ENCODE measurements at regions not wholly inside any gene's neighbourhood (a gene's known extent, or its start where the extent isn't known, plus 50 kb on each side); places are given as distances from the start of the nearest gene placed in this dataset.

DNA sequence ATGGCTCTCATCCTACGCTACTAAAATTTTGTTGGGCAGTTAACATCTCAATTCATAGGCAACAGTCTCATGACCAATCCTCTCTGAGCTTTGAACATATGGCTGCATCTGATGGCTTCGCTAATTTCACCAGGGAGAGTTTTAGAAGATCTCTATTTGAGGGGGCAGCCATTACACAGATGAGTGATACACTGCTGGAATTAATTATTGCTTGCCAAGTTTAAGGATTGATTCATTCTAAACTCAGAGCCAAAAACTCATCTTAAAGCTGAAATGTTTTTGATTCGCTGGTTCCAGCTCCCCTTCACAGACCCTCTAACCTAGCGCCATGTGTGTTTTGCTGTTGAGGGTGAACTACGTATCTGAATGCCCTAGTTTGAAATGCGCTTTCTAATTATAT is 519.9 kb upstream of the WWC1 start:
- no peak for DNase-seq
- Histone ChIP-seq H2BK5ac (ENCODE audit: low read depth, low read length, poor library complexity, severe bottlenecking) (no peak overlapping the region), H3K27me3 (ENCODE audit: control insufficient read depth in 1 of 2, insufficient read depth in 1 of 2, low read length in 2 of 2) (no peaks in the 10 kb centered on the region), H3K14ac (ENCODE audit: low read length in 2 of 2) (no peak overlapping the region), H2BK15ac (ENCODE audit: low read depth, poor library complexity, severe bottlenecking) (no peak overlapping the region), H3K9me3 (ENCODE audit: control insufficient read depth, low read length) (no peaks in the 10 kb centered on the region), H2AK5ac (ENCODE audit: low read length, severe bottlenecking) (no peak overlapping the region), H3K4me3 (ENCODE audit: insufficient read depth in 1 of 2, low read depth in 1 of 2, low read length in 2 of 2) (no peak overlapping the region), H3K4me2 (ENCODE audit: low read length, poor library complexity, severe bottlenecking) (no peak overlapping the region), H2BK12ac (ENCODE audit: low read length in 2 of 2) (no peak overlapping the region), H3K4me1 (ENCODE audit: control insufficient read depth, insufficient read depth, low read depth, low read length) (peaks cover 2% of the 10 kb centered on the region), H2BK120ac (ENCODE audit: low read depth, low read length) (no peak overlapping the region), H3K79me1 (replicated peaks; ENCODE audit: low read length, poor library complexity, severe bottlenecking) (peaks cover 5% of the 10 kb centered on the region), H3K18ac (ENCODE audit: low read depth in 1 of 2, low read length in 2 of 2) (no peak overlapping the region), H4K8ac (ENCODE audit: low read length) (no peak overlapping the region), H2AFZ (ENCODE audit: low read depth, low read length) (no peak overlapping the region), H3K23ac (ENCODE audit: low read length in 2 of 2) (no peak overlapping the region), H3K4ac (ENCODE audit: low read depth in 1 of 2, low read length in 2 of 2) (no peak overlapping the region), H3K27ac (ENCODE audit: low read length, poor library complexity, severe bottlenecking) (no peak overlapping the region), H4K91ac (ENCODE audit: low read length) (no peak overlapping the region), H3K36me3 (ENCODE audit: control insufficient read depth in 1 of 2, insufficient read depth in 2 of 2, low read depth in 1 of 2, low read length in 2 of 2) (no peaks in the 10 kb centered on the region), H3K9ac (ENCODE audit: low read length) (no peak overlapping the region)
- WGBS: 100% methylated on average over 2 of the region's 6 CpGs

DNA sequence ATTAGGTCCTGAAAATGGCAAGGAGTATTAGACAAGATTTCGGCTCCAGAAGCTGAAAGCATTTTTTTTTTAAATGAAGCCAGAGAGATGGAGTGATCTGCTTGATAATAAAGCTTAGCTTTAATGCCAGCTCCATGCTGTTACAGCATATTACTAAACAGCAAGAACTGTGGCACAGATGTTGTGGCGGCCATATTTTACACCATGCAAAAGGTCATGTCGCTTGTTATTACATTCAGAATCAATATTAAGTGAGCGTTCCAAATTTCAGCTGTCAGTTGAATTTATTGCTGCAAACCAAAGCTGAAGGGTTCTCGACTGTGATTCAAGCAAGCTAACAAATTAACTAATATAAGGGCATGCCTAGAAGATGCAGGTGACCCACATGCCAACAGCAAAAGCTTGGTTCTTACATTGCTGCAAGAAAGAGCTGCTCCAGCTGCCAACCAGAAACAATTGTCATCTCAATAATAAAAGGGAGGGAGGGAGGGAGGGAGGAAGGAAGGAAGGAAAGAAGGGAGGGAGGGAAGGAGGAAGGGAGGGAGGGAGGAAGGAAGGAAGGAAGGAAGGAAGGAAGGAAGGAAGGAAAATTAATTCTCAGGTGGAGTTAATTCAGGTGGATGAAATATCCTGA is 517.7 kb upstream of the WWC1 start:
- WGBS: 97% methylated on average over 5 of the region's 5 CpGs

DNA sequence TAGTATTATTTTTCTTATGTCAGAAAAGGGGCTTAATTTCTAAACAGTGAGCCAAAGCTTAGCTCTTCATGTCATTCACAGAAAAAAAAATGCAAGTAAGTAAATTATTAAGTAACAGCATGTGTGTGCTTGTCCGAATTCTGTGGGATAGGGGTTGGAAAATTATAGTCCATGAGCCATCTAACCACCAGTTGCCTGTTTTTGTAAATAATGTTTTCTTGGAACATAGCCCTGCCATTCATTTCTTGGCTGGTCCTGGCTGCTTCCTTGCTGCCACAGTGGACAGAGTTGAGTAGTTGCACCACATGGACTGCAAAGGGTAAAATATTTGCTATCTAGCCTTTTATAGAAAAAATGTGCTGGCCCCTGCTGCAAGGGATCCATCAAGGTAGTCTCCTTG is 513.7 kb upstream of the WWC1 start:
- Histone ChIP-seq H2AK5ac (ENCODE audit: low read length, severe bottlenecking) (no peak overlapping the region), H3K4me3 (ENCODE audit: insufficient read depth in 1 of 2, low read depth in 1 of 2, low read length in 2 of 2) (no peak overlapping the region), H3K4me1 (ENCODE audit: control insufficient read depth, insufficient read depth, low read depth, low read length) (peaks cover 2% of the 10 kb centered on the region), H3K4me2 (ENCODE audit: low read length, poor library complexity, severe bottlenecking) (no peak overlapping the region), H2BK12ac (ENCODE audit: low read length in 2 of 2) (no peak overlapping the region), H3K79me1 (replicated peaks; ENCODE audit: low read length, poor library complexity, severe bottlenecking) (peaks cover 16% of the 10 kb centered on the region), H2AFZ (ENCODE audit: low read depth, low read length) (no peak overlapping the region), H2BK120ac (ENCODE audit: low read depth, low read length) (no peak overlapping the region), H3K36me3 (ENCODE audit: control insufficient read depth in 1 of 2, insufficient read depth in 2 of 2, low read depth in 1 of 2, low read length in 2 of 2) (no peaks in the 10 kb centered on the region), H4K91ac (ENCODE audit: low read length) (no peak overlapping the region), H2BK5ac (ENCODE audit: low read depth, low read length, poor library complexity, severe bottlenecking) (no peak overlapping the region), H3K9me3 (ENCODE audit: control insufficient read depth, low read length) (no peaks in the 10 kb centered on the region), H2BK15ac (ENCODE audit: low read depth, poor library complexity, severe bottlenecking) (no peak overlapping the region), H3K4ac (ENCODE audit: low read depth in 1 of 2, low read length in 2 of 2) (no peak overlapping the region), H3K27me3 (ENCODE audit: control insufficient read depth in 1 of 2, insufficient read depth in 1 of 2, low read length in 2 of 2) (no peaks in the 10 kb centered on the region), H3K23ac (ENCODE audit: low read length in 2 of 2) (no peak overlapping the region), H3K14ac (ENCODE audit: low read length in 2 of 2) (no peak overlapping the region), H3K9ac (ENCODE audit: low read length) (no peak overlapping the region), H3K18ac (ENCODE audit: low read depth in 1 of 2, low read length in 2 of 2) (no peak overlapping the region), H3K27ac (ENCODE audit: low read length, poor library complexity, severe bottlenecking) (no peak overlapping the region), H4K8ac (ENCODE audit: low read length) (no peak overlapping the region)
- WGBS: 92% methylated on average over 1 of the region's 1 CpG
- no peak for DNase-seq

More for the DNA sequence above, 517.7 kb upstream of the WWC1 start:
- no peak overlapping the region for H3K14ac ChIP-seq (ENCODE audit: low read length in 2 of 2)
- H3K4ac ChIP-seq (ENCODE audit: low read depth in 1 of 2, low read length in 2 of 2): no peak overlapping the region
- peaks cover 2% of the 10 kb centered on the region for H3K4me1 ChIP-seq (ENCODE audit: control insufficient read depth, insufficient read depth, low read depth, low read length)
- no peak overlapping the region for H2AK5ac ChIP-seq (ENCODE audit: low read length, severe bottlenecking)
- no peak overlapping the region for H4K8ac ChIP-seq (ENCODE audit: low read length)
- no peak overlapping the region for H3K18ac ChIP-seq (ENCODE audit: low read depth in 1 of 2, low read length in 2 of 2)
- H3K9me3 ChIP-seq (ENCODE audit: control insufficient read depth, low read length): no peaks in the 10 kb centered on the region
- H3K27ac ChIP-seq (ENCODE audit: low read length, poor library complexity, severe bottlenecking): no peak overlapping the region
- no peak overlapping the region for H3K23ac ChIP-seq (ENCODE audit: low read length in 2 of 2)
- DNase-seq: no peak
- H2BK12ac ChIP-seq (ENCODE audit: low read length in 2 of 2): no peak overlapping the region
- H2AFZ ChIP-seq (ENCODE audit: low read depth, low read length): no peak overlapping the region
- no peak overlapping the region for H4K91ac ChIP-seq (ENCODE audit: low read length)
- H3K27me3 ChIP-seq (ENCODE audit: control insufficient read depth in 1 of 2, insufficient read depth in 1 of 2, low read length in 2 of 2): no peaks in the 10 kb centered on the region
- H2BK5ac ChIP-seq (ENCODE audit: low read depth, low read length, poor library complexity, severe bottlenecking): no peak overlapping the region
- peaks cover 5% of the 10 kb centered on the region for H3K79me1 ChIP-seq (replicated peaks; ENCODE audit: low read length, poor library complexity, severe bottlenecking)
- H2BK120ac ChIP-seq (ENCODE audit: low read depth, low read length): no peak overlapping the region
- H3K4me2 ChIP-seq (ENCODE audit: low read length, poor library complexity, severe bottlenecking): no peak overlapping the region
- H3K4me3 ChIP-seq (ENCODE audit: insufficient read depth in 1 of 2, low read depth in 1 of 2, low read length in 2 of 2): no peak overlapping the region
- H2BK15ac ChIP-seq (ENCODE audit: low read depth, poor library complexity, severe bottlenecking): no peak overlapping the region
- H3K36me3 ChIP-seq (ENCODE audit: control insufficient read depth in 1 of 2, insufficient read depth in 2 of 2, low read depth in 1 of 2, low read length in 2 of 2): no peaks in the 10 kb centered on the region
- H3K9ac ChIP-seq (ENCODE audit: low read length): no peak overlapping the region

DNA sequence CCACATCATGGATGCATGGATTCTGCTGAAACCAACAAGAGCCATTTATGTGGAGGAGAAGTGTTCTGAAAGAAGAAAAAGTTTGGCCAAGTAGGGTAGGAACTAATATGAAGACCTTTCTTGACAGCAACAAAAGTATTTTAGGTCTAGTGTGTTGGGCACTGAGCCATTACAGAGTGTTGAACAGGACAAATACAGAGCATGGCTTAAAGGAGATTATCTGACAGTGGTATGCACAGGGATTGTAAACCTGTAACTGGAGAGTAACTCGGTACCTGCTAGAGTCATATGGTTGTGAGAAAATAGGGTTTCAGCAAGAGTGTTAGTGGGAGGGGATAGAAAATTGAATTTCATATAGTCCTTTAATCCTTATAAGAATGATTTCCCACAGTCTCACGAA is 513.2 kb upstream of the WWC1 start:
- no peak overlapping the region for H3K14ac ChIP-seq (ENCODE audit: low read length in 2 of 2)

More for the DNA sequence above, 513.2 kb upstream of the WWC1 start:
- no peak overlapping the region for H2BK120ac ChIP-seq (ENCODE audit: low read depth, low read length)
- no peak overlapping the region for H4K91ac ChIP-seq (ENCODE audit: low read length)
- peaks cover 2% of the 10 kb centered on the region for H3K4me1 ChIP-seq (ENCODE audit: control insufficient read depth, insufficient read depth, low read depth, low read length)
- no peak overlapping the region for H2AK5ac ChIP-seq (ENCODE audit: low read length, severe bottlenecking)
- no peak overlapping the region for H3K27ac ChIP-seq (ENCODE audit: low read length, poor library complexity, severe bottlenecking)
- WGBS: 92% methylated on average over 1 of the region's 2 CpGs
- H3K18ac ChIP-seq (ENCODE audit: low read depth in 1 of 2, low read length in 2 of 2): no peak overlapping the region
- no peaks in the 10 kb centered on the region for H3K36me3 ChIP-seq (ENCODE audit: control insufficient read depth in 1 of 2, insufficient read depth in 2 of 2, low read depth in 1 of 2, low read length in 2 of 2)
- H2BK5ac ChIP-seq (ENCODE audit: low read depth, low read length, poor library complexity, severe bottlenecking): no peak overlapping the region
- no peaks in the 10 kb centered on the region for H3K27me3 ChIP-seq (ENCODE audit: control insufficient read depth in 1 of 2, insufficient read depth in 1 of 2, low read length in 2 of 2)
- H4K8ac ChIP-seq (ENCODE audit: low read length): no peak overlapping the region
- H2BK15ac ChIP-seq (ENCODE audit: low read depth, poor library complexity, severe bottlenecking): no peak overlapping the region
- no peak overlapping the region for H3K4me3 ChIP-seq (ENCODE audit: insufficient read depth in 1 of 2, low read depth in 1 of 2, low read length in 2 of 2)
- no peak overlapping the region for H3K9ac ChIP-seq (ENCODE audit: low read length)
- no peak overlapping the region for H2AFZ ChIP-seq (ENCODE audit: low read depth, low read length)
- H2BK12ac ChIP-seq (ENCODE audit: low read length in 2 of 2): no peak overlapping the region
- no peak overlapping the region for H3K4ac ChIP-seq (ENCODE audit: low read depth in 1 of 2, low read length in 2 of 2)
- no peaks in the 10 kb centered on the region for H3K9me3 ChIP-seq (ENCODE audit: control insufficient read depth, low read length)
- no peak for DNase-seq
- no peak overlapping the region for H3K4me2 ChIP-seq (ENCODE audit: low read length, poor library complexity, severe bottlenecking)
- no peak overlapping the region for H3K23ac ChIP-seq (ENCODE audit: low read length in 2 of 2)
- peaks cover 18% of the 10 kb centered on the region for H3K79me1 ChIP-seq (replicated peaks; ENCODE audit: low read length, poor library complexity, severe bottlenecking)
